GM19043 (cell line): ENCODE measurements at regions not wholly inside any gene's neighbourhood (a gene's known extent, or its start where the extent isn't known, plus 50 kb on each side); places are given as distances from the start of the nearest gene placed in this dataset.
"Not testable (repeated sequence)": the region's sequence is repeated elsewhere in the genome, so short reads cannot be mapped to it uniquely, and the experiment has no call there.

Experiments
- ATAC-seq: cut with Tn5 transposase; IDR thresholded peaks from one replicate; pipeline ENCODE4 v1.9.1; 2021; ENCODE audit warnings: low read depth; ENCODE audit not compliant: unreplicated experiment

DNA sequence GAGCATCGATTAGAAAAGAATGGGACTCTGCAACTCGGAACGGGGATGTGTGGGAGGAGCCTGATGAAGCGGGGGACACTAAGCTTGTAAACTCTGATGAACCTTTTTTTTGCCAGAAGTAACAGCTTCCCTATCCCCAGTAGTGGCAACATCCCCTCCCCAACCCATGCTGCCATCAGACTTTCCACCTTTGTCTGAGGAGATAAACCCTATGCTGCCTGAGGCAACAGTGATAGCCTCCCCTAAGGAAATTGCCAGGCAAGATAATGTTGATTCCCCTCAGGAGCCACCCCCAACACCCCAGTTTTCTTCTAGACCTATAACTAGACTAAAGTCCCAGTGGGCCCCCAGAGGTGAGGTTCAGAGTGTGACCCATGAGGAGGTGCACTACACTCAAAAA is 173.7 kb downstream of the AKR1D1 start:
- ATAC-seq: no peak

DNA sequence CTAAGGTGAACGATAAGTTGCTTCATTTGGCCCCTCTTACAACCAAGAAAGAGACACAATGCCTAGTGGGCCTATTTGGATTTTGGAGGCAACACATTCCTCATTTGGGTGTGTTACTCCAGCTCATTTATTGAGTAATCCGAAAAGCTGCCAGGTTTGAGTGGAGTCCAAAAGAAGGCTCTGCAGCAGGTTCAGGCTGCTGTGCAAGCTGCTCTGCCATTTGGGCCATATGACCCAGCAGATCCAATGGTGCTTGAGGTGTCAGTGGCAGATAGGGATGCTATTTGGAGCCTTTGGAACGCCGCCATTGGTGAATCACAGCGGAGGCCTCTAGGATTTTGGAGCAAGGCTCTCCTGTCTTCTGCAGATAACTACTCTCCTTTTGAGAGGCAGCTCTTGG is 176.4 kb downstream of the AKR1D1 start:
- not testable (repeated sequence) for ATAC-seq

DNA sequence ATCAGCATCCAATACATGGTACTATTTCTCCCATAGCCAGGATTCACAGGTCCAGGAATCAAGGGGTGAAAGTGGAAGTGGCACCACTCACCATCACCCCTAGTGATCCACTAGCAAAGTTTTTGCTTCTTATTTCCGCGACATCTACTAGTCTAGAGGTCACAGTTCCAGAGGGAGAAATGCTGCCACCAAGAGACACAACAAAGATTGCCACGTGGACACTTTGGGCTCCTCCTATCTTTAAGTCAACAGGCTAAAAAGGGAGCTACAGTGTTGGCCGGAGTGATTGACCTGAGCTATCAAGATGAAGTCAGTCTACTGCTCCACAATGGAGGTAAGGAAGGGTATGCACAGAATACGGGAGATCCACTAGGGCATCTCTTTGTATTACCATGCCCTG is 178.2 kb downstream of the AKR1D1 start:
- ATAC-seq: no peak

DNA sequence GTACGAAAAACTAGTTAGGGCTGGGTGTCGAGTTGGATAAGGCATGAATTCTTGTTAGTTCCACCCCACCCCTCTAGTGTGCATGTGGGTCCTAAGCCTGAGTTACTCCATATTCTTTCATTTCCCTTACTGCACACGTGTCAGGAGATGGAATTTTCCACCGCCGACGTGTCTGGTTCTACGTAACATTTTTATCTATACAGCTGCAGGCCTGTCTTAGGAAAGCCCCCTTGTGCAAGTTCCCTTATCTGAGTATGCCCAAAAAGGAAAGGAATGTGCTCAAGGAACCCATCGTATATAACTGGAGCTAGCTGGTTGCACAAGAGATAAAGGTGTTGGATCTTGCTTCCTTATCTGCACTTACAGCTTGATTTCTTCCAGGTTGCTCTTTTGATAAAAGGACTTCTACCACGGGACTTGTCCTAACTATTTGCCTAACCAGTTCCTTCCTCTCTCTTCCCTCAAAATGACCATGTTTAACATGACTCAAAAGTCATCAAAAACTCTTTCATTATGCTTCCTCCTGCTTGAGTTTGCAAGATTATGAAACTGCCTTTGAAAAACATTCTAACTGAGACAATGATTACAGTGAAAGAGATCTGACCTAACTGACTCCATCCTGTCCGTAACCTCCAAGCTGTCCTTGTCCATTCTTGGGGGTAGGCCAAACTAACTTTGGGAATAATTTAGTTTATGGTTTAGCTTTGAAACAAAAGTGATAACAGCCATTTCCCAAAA is 181.4 kb downstream of the AKR1D1 start:
- no peak for ATAC-seq

DNA sequence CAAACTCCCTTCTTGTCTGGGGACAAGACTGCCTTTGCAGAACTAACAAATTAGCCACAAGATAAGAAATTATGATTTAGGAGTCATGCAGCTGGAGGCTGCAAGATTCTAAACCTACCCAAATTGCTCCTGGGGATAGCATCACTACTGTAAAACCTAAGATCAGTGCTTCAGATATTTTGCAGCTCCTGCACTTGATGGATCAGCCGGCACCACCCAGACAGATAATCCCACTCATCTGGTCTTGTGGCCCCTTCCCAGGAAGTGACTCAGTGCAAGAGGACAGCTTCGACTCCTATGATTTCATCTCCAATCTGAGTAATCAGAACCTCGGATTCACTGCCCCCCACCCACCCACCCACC is 181.9 kb downstream of the AKR1D1 start:
- ATAC-seq: no peak

DNA sequence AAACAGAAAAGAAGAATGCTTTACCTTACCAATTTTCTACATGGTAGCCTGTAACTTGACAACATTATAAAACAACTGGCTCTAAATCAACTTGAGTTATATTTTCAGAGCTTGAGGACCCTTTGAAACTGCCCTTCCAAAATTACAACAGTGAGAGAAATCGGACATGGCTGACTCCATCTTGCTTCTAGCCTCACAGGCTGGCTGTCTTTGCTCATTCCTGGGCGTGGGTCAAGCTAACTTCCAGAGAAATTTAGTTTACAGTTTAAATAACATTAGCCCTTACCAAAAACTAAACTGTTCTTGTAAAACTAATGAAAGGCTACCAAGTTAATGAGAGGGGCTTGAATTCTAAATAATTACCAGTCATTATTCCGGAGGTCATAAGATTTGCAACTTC is 183.4 kb downstream of the AKR1D1 start:
- no peak for ATAC-seq

DNA sequence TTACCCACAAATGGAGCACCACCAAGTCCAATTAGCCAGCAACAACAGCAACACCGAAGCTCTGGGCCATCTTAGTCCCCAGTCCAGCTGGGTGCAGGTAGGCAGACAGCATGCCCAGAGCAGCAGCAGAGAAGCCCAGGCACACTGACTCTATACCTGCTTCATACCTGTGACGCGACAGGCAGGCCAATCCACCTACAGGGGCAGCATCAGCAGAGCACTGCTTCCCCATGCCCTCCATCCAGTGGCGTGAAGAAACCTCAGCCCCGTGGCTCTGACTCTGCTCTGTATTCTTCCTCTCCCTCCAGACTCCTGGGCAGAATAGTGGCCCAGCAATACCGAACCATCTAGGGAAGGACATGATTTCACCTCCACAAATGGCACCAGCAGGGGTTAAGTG is 191.7 kb downstream of the AKR1D1 start:
- ATAC-seq: no peak

DNA sequence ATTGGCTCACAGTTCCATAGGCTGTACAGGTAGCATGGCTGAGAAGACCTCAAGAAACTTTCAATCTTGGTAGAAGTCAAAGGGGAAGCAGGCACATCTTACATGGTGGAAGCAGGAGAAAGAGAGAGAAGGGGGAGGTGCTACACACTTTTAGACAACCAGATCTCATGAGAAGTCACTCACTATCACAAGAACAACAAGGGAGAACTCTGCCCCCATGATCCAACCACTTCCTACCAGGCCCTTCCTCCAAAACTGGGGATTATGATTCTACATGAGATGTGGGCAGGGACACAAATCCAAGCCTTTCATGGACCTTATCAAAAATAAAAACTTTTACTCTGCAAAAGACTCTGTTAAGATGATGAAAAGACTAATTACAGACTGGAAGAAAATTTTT is 183.2 kb upstream of the TRIM24 start:
- no peak for ATAC-seq

DNA sequence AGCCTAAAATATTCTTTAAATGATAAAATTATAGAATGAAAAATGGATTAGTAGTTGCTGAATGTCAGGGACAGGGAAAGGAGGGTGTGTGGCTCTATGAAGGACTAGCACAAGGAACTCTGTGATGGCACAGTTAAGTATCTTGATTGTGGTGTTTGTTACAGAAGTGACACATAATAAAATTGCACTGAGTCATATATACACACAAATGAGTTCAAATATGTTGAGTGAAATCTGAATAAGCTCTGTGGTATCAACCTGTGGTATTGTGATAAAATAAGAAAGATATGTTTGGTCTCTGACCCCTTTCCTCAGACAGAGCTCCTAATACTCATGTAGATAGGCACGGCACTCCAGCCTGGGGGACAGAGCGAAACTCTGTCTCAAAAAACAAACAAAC is 181.5 kb upstream of the TRIM24 start:
- ATAC-seq: no peak

DNA sequence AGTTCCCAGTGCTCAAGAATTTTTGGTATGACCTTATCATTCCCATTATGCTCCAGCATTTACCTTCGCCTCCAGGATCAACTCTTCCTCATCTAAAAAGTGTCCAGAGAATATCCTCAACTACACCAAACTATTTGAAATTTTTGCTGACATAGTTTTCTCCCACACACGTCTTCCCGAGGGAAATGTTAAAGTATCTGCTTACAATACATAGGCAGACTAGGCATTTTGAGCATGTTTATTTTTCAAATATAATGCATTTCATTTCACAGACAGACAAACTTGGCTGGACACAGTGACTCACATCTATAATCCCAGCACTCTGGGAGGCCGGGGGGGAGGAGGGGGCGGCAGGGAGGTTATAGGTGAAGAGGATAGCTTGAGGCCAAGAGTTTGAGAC is 177.1 kb upstream of the TRIM24 start:
- ATAC-seq: no peak

DNA sequence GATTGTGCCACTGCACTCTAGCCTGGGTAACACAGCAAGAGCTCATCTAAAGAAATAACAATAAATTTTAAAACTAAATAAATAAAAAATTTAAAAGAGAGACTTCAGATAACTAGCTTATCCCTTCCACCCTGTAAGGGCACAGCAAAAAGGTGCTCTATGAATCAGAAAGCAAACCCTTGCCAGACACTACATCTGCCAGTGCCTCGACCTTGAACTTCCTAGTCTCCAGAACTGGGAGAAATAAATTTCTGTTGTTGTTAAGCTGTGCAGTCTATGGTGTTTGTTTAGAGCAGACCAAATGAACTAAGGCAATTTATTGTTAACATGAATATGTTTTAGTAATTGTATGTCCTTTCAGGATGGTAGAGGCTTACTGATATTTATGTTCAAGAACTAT is 174.9 kb upstream of the TRIM24 start:
- ATAC-seq: no peak

DNA sequence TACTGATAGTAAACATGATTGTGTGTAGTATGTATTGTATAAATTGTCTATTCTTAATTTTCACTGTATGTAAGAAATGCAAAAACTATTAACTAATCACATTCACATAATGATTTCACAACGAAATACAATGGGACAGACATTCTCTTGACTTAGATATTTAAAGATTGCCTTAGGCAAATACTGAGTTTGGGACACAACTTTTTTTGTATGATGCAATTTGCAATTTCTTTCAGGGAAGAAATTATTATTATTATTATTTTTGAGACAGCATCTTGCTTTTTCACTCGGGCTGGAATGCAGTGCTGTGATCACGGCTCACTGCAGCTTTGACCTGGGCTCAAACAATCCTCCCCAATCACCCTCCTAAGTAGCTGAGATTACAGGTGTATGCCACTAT is 173.2 kb upstream of the TRIM24 start:
- ATAC-seq: no peak

DNA sequence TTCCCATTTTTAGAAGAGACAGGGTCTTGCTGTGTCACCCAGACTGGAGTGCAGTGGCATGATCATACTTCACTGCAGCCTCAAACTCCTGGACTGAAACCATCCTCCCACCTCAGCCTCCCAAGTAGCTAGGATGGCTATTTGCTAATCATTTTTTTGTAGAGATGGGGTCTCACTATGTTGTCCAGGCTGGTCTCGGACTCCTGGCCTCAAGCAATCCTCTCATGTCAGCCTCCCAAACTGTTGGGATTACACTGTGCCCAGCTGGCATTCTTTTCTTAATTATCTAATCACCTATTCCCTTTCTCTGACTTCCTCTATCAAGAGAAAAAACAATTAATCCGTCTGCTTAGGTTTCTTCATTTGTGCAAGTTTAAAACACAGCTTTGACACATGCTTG is 172.5 kb upstream of the TRIM24 start:
- ATAC-seq: no peak

DNA sequence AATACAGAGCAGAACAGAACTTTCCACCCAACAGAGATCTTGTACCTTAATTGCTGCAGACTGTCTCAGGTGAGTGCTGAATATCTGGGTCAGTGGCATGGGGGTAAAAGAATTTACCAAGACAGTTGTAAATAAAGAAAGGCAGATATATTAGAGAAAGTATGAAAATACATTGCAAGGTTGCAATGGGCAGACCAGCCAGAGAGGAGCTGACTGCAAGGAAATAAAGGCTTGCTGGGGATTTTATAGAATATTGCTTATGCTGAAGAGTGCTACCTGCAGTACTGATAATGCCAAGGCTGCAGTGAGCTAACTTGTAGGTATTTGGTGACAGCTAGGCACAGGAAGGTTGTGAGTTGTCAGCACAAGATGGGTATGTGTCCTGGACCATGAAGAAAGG is 171.0 kb upstream of the TRIM24 start:
- no peak for ATAC-seq

DNA sequence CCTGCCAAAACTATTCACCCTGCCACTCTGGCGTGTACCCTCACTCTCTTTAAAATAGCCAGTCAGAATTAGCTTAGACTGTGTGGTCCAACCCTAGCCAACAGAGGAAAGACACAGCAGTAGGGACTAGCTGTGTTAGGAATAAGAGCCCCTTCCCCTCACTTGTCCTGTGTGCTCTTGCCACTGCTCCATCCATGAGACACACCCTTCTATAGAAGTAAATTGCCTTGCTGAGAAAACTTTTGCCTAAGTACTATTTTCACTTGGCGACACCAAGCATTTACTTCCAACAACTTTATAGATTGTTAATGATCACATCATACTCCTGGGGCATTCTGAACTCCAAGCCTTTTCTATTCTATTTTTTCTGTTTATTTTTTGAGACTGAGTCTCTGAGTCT is 170.2 kb upstream of the TRIM24 start:
- no peak for ATAC-seq

DNA sequence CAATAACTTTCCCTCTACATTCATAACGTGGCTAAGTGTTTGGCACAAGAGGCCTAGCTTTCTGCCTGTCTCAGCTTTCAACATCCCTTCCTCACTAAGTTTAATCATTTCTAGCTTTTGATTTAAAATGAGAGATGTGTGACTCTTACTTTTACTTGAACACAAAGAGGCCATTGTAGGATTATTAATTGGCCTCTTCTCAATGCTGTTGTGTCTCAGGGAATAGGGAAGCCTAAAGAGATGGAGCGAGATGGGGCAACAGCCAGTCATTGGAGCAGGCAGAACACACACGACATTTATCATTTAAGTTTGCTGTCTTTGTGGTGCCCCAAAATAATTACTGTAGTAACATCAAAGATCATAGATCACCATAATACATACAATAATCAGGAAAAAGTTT is 167.1 kb upstream of the TRIM24 start:
- ATAC-seq: no peak

DNA sequence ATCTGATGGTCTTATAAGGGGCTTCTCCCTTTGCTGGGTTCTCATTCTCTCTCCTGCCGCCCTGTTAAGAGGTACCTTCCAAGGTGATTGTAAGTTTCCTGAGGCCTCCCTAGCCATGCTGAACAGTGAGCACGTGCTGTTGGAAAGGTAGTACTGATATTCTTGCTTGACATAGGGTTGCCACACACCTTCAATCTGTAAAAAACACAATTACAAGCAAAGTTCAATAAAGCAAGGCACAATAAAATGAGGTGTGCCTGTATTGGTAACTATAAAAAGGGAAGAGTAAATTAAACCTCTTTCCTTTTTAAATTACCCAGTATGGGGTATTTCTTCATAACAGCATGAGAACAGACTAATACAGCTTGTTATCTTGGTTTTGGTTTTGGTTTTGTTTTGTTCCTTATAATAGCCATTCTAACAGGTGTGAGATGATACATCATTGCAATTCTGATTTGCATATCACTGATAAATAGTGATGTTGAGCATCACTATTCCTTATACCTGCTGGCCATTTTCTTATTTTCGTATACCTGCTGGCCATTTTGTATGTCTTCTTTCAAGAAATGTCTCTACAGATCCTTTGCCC is 164.9 kb upstream of the TRIM24 start:
- ATAC-seq: no peak

DNA sequence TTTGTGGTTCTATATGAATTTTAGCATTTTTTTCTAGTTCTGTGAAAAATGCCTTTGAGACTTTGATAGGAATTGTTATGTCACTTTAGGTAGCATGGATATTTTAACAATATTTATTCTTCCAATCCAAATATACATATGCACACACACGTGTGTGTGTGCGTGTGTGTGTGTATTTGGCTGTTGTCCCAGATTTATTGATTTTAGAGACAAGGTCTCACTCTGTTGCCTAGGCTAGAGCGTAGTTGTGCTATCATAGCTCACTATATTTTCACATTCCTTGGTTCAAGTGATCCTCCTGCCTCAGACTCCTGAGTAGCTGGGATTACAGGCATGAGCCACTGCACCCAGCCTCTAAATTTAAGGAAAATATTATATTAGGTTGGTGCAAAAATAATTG is 162.5 kb upstream of the TRIM24 start:
- ATAC-seq: no peak

DNA sequence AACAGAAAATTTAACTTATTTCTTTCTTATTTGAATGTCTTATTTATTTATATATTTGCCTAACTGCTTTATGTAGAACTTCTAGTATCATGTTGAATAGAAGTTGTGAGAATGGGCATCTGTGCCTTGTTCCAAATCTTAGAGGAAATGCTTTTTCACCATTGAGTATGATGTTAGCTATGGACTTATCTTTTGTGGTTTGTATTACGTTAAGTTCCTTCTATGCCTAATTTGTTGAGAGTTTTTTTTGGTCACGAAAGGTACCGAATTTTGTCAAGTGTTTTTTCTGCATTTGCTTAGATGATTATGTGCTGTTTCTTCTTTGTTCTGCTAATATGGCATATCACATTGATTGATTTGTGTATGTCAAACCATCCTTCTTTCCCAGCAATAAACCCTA is 161.0 kb upstream of the TRIM24 start:
- ATAC-seq: no peak

DNA sequence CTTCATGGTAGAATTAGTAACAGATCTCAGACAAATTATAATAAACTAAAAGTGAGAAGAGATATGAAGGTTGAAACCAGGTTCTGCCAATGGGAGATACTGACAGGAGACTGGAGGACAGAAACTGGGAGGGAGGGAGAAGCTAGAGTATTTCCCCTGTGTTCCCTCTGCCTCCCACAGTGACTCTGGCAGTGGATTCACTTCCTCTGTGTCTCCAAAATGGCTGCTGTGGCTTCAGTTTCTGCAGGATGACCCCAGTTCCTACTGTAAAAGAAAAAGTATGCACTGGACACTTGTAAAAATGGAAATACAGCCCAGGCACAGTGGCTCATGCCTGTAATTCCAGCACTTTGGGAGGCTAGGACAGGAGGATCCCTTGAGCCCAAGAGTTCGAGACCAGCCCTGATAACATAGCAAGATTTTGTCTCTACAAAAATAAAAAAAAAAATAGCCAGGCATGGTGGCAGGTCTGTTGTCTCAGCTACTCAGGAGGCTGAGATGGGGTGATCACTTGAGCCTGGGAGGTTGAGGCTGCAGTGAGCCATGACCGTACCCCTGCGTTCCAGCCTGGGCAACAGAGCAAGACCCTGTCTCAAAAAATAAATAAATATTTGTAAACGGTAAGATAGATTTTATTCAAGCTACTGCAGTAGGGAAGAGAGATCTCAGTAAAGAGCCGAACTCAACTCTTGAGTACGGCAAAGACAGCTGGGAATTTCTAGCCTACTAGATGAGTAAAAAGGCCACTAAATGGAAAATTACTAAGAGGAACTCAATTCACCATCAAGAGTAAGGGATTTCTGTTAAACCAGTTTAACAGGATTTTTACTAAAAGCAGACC is 156.6 kb upstream of the TRIM24 start:
- ATAC-seq: no peak

DNA sequence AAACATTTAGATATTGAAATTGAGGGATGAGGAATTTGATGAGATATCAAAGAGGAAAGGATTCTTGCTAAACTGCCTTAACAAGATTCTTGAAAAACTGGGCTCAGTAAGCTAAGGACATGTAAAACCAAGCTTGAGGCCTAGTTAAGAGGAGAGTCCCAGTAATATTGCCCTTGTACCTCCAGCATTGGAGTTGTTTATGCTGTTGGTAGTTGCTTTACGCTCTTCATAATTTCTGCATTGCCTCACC is 156.1 kb upstream of the TRIM24 start:
- ATAC-seq: no peak

DNA sequence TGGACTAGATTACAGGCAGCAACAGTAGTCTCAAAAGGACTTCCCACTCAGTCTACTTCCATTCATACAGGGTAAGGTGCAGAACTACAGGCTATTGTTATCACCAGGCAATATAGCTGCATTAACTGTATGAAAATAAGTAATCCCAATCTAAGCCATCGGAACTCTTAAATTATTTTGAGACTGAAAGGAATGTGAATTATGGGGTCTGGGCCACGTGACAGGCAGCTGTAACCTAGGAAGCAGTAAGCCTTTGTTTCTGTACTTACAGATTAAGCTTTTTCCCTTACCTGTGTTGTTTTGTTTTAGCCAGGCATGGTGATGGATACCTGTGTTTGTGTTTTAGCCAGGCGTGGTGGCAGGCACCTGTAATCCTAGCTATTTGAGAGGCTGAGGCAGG is 152.4 kb upstream of the TRIM24 start:
- ATAC-seq: no peak
